Calu3 (cell line): ENCODE measurements at regions not wholly inside any gene's neighbourhood (a gene's known extent, or its start where the extent isn't known, plus 50 kb on each side); places are given as distances from the start of the nearest gene placed in this dataset.

Source experiments
- BruUV-seq: library from RNA; stranded (reverse); fragments of 400-500 nt; replicated peaks from 2 replicates; lab custom pipeline; 2021; lab: Mats Ljungman, UMichigan
- CTCF ChIA-PET: fragments of 300-600 bp; sonication (Branson Sonifier 250); formaldehyde crosslinking; loops from one replicate; lab custom pipeline; 2022; ENCODE audit warnings: antibody characterized with exemption; lab: Charles Lee
- DNase-seq: peaks from one replicate; pipeline ENCODE4 v3.0.0; 2022
- H3K27ac Mint-ChIP-seq: one replicate; pipeline ENCODE4 v1.8.0; 2022; ENCODE audit warnings: mixed read lengths; ENCODE audit not compliant: unreplicated experiment
- H3K27me3 Mint-ChIP-seq: one replicate; pipeline ENCODE4 v1.8.0; 2022; ENCODE audit warnings: mixed read lengths; ENCODE audit not compliant: unreplicated experiment
- H3K36me3 Mint-ChIP-seq: one replicate; pipeline ENCODE4 v1.8.0; 2022; ENCODE audit warnings: mild to moderate bottlenecking, moderate library complexity, mixed read lengths; ENCODE audit not compliant: insufficient read depth, unreplicated experiment
- H3K4me1 Mint-ChIP-seq: one replicate; pipeline ENCODE4 v1.8.0; 2022; ENCODE audit warnings: mild to moderate bottlenecking, low read depth, mixed read lengths; ENCODE audit not compliant: unreplicated experiment
- H3K4me3 Mint-ChIP-seq: one replicate; pipeline ENCODE4 v1.8.0; 2022; ENCODE audit warnings: mild to moderate bottlenecking, low read depth, moderate library complexity, mixed read lengths; ENCODE audit not compliant: unreplicated experiment
- H3K9me3 Mint-ChIP-seq: one replicate; pipeline ENCODE4 v1.8.0; 2022; ENCODE audit warnings: low read depth, mixed read lengths; ENCODE audit not compliant: unreplicated experiment
- intact Hi-C: fragments of 100-400 bp; cut with micrococcal nuclease; formaldehyde crosslinking; loops from one replicate; pipeline ENCODE4 v1.10.0; 2022; ENCODE audit not compliant: unreplicated experiment
- TF ChIP-seq, protein P1 (sequence below): fragments of 200-600 bp; IDR thresholded peaks from one replicate; pipeline ENCODE4 v1.8.0; 2022; ENCODE audit warnings: antibody characterized with exemption; ENCODE audit not compliant: unreplicated experiment

DNA sequence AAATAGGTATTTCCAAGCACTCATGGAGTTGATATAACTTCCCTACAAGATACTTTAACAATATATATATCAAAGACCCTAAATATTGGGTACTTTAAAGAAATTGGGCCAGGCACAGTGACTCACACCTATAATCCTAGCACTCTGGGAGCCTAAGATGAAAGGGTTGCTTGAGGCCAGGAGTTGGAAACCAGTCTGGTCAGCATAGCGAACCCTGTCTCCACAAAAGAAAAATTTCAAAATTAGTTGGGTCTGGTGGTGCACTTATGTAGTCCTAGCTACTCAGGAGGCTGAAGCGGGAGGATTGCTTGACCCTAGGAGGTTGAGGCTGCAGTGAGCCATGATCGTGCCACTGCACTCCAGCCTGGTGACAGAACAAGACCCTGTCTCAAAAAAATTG lies 393.9 kb upstream of the DEPDC1 start:
- H3K4me1 Mint-ChIP-seq, result no peaks in the 10 kb centered on the region
- CTCF ChIA-PET, result no interaction called here
- DNase-seq, result no peak
- no TSS peak for BruUV-seq
- no peaks in the 10 kb centered on the region for H3K27me3 Mint-ChIP-seq
- no peak overlapping the region for H3K4me3 Mint-ChIP-seq
- peaks cover 3% of the 10 kb centered on the region for H3K9me3 Mint-ChIP-seq
- TF ChIP-seq, protein P1, sequence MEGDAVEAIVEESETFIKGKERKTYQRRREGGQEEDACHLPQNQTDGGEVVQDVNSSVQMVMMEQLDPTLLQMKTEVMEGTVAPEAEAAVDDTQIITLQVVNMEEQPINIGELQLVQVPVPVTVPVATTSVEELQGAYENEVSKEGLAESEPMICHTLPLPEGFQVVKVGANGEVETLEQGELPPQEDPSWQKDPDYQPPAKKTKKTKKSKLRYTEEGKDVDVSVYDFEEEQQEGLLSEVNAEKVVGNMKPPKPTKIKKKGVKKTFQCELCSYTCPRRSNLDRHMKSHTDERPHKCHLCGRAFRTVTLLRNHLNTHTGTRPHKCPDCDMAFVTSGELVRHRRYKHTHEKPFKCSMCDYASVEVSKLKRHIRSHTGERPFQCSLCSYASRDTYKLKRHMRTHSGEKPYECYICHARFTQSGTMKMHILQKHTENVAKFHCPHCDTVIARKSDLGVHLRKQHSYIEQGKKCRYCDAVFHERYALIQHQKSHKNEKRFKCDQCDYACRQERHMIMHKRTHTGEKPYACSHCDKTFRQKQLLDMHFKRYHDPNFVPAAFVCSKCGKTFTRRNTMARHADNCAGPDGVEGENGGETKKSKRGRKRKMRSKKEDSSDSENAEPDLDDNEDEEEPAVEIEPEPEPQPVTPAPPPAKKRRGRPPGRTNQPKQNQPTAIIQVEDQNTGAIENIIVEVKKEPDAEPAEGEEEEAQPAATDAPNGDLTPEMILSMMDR, result no peak
- intact Hi-C loops, result no loop called here
- H3K36me3 Mint-ChIP-seq, result no peaks in the 10 kb centered on the region
- no peak overlapping the region for H3K27ac Mint-ChIP-seq

DNA sequence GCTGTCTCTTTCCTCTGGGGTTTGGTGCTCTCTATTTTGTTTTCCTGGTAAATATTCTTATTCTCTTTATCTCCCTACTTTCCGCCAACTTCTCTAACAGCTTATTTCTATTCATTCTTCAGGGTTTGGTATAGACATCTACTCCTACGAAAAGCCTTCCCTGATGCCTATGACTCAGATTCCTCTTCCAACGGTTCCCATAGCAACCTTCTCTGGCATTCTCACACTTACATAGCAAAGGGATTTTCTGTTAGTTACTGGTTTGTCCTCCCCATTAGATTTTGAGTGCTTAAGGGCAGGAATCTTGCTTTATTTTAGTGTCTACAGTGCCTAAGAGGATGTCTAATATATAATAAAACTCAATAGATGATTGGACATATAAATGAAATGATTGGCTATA lies 407.6 kb upstream of the DEPDC1 start:
- Mint-ChIP-seq H3K4me1 (no peaks in the 10 kb centered on the region), H3K27me3 (no peaks in the 10 kb centered on the region), H3K9me3 (no peaks in the 10 kb centered on the region), H3K4me3 (no peak overlapping the region), H3K36me3 (no peaks in the 10 kb centered on the region), H3K27ac (no peak overlapping the region)
- TF ChIP-seq, protein P1, result no peak
- CTCF ChIA-PET, result no interaction called here
- no TSS peak for BruUV-seq
- no peak for DNase-seq
- intact Hi-C loops, result no loop called here

DNA sequence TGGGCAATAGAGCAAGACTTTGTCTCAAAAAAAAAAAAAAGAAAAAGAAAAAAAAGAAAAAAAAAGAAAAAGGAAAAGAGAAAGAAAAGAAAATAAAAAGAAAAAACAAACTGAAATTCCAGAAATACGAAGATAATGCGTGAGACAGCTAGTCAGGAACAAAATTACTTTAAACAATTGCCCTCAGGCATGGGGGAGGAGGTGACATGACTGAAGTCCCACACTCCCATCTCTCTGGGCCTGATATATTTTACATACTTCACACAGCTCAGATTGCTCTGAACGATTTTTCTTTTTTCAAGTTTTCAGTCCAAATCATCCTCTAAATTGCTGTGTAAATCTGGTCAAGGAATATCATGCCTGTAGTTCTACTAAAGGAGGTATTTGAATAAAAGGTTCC lies 409.5 kb upstream of the DEPDC1 start:
- Mint-ChIP-seq H3K4me1 (no peaks in the 10 kb centered on the region), H3K9me3 (no peaks in the 10 kb centered on the region), H3K27me3 (no peaks in the 10 kb centered on the region), H3K4me3 (no peak overlapping the region), H3K27ac (no peak overlapping the region), H3K36me3 (no peaks in the 10 kb centered on the region)
- no peak for DNase-seq
- TF ChIP-seq, protein P1, result no peak
- CTCF ChIA-PET, result no interaction called here
- no TSS peak for BruUV-seq
- intact Hi-C loops, result no loop called here

DNA sequence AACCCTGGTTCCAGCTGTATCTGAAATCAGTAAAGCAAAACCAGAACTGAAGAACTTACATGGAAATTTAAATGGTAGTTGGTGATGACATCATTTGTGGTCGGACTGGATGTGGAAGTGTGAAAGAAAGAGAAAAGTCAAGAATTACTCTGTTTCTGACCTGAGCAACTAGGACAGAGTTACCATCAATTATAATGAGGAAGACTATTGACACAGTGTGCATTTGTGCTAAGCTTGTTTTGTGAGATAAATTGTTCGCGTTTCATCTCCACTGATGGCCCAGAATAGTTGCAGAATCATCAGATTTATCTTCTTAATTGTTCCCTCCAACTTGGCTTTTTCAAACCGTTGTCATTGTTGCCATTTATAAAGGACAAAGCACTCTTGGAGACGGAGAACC lies 410.6 kb upstream of the DEPDC1 start:
- Mint-ChIP-seq H3K4me1 (no peaks in the 10 kb centered on the region), H3K9me3 (peaks cover 2% of the 10 kb centered on the region), H3K27ac (no peak overlapping the region), H3K27me3 (no peaks in the 10 kb centered on the region), H3K36me3 (peaks cover 3% of the 10 kb centered on the region), H3K4me3 (no peak overlapping the region)
- DNase-seq, result no peak
- TF ChIP-seq, protein P1, result no peak
- CTCF ChIA-PET, result no interaction called here
- intact Hi-C loops, result no loop called here
- BruUV-seq, result no TSS peak

DNA sequence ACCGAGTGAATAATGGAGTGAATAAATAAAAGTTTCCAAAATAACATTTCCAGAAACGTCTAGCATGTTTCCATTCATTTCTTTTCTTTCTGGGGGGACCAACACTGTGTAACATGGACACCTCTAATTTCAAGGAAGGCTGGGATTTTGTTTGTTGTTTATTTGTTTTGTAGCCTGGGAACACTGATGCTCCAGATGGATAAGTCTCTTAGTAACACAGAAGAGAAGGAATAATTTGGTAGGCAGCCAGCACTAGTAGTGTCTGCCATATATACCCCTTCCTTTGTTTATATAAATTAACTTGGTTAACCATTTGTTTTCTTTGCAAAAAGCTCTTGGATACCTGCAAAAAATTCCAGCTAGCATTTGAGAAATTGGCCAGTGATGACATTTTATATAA lies 411.4 kb upstream of the DEPDC1 start:
- intact Hi-C loops, result no loop called here
- DNase-seq, result no peak
- TF ChIP-seq, protein P1, result no peak
- Mint-ChIP-seq H3K36me3 (peaks cover 3% of the 10 kb centered on the region), H3K27me3 (no peaks in the 10 kb centered on the region), H3K4me3 (no peak overlapping the region), H3K9me3 (peaks cover 2% of the 10 kb centered on the region), H3K27ac (no peak overlapping the region), H3K4me1 (no peaks in the 10 kb centered on the region)
- CTCF ChIA-PET, result no interaction called here
- no TSS peak for BruUV-seq
